ENCODE measurements at regions not wholly inside any gene's neighbourhood (a gene's known extent, or its start where the extent isn't known, plus 50 kb on each side); places are given as distances from the start of the nearest gene placed in this dataset.

DNA sequence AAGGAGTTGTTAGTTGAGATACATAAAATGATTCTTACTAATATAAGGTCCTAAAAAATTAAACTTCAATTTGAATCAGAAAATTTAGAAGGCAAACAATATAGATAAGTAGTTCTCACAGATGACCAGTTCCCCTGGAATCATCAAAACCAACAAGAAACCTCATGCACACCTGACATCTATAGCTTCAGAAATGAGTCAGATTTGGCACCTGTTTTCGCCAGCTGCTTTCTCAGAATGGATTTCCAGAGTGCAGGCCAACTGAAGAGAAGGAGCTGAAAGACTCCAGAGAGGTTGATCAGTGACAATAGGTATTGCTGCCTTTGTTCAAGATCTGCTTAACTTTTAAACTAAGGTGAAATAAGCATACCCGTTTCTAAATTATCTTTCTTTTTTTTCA lies 192.4 kb downstream of the RDH14 start (continued):
- TF ChIP-seq, protein P1, sequence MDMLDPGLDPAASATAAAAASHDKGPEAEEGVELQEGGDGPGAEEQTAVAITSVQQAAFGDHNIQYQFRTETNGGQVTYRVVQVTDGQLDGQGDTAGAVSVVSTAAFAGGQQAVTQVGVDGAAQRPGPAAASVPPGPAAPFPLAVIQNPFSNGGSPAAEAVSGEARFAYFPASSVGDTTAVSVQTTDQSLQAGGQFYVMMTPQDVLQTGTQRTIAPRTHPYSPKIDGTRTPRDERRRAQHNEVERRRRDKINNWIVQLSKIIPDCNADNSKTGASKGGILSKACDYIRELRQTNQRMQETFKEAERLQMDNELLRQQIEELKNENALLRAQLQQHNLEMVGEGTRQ (IDR thresholded peaks at IDR 0.05; ENCODE audit: low read length): no peak
- TF ChIP-seq CBX5 (IDR thresholded peaks at IDR 0.05; ENCODE audit: low read depth, low read length): no peak
- no peak for TF ChIP-seq SIX5 (IDR thresholded peaks at IDR 0.05; ENCODE audit: low read depth, low read length)
- TF ChIP-seq RXRA (IDR thresholded peaks at IDR 0.05; ENCODE audit: insufficient read depth, low read depth, low read length): no peak
- no peak for TF ChIP-seq CBX8 (IDR thresholded peaks at IDR 0.05; ENCODE audit: borderline replicate concordance, low read depth, low read length)
- TF ChIP-seq TEAD4 (IDR thresholded peaks at IDR 0.05; ENCODE audit: low read depth, low read length): no peak
- TF ChIP-seq HDAC6 (IDR thresholded peaks at IDR 0.05; ENCODE audit: low read depth, low read length): no peak
